ENCODE measurements at regions not wholly inside any gene's neighbourhood (a gene's known extent, or its start where the extent isn't known, plus 50 kb on each side); places are given as distances from the start of the nearest gene placed in this dataset.

- Mint-ChIP-seq H3K9me3 (no peaks in the 10 kb centered on the region), H3K4me3 (no peak overlapping the region), H3K27me3 (no peaks in the 10 kb centered on the region), H3K4me1 (ENCODE audit: low read depth) (no peaks in the 10 kb centered on the region), H3K36me3 (no peaks in the 10 kb centered on the region), H3K27ac (no peak overlapping the region)
- CTCF ChIA-PET = no interaction called here
- intact Hi-C loops (cut with micrococcal nuclease) = no loop called here
- DNase-seq = no peak
- POLR2A ChIA-PET = no interaction called here
Observed at GRCh38 chr4:11132478-11132877, 296.2 kb downstream of the HS3ST1 start.

- intact Hi-C loops (cut with micrococcal nuclease) = no loop called here
- Mint-ChIP-seq H3K9me3 (no peaks in the 10 kb centered on the region), H3K36me3 (no peaks in the 10 kb centered on the region), H3K27me3 (no peaks in the 10 kb centered on the region), H3K27ac (no peak overlapping the region), H3K4me1 (ENCODE audit: low read depth) (no peaks in the 10 kb centered on the region), H3K4me3 (no peak overlapping the region)
- ChIA-PET POLR2A (no interaction called here), CTCF (no interaction called here)
- DNase-seq = no peak
Observed at GRCh38 chr4:11131491-11131890, 297.2 kb downstream of the HS3ST1 start.

GRCh38 chr4:11130195-11130970 lies 298.3 kb downstream of the HS3ST1 start:
- Mint-ChIP-seq H3K27me3 (no peaks in the 10 kb centered on the region), H3K4me3 (no peak overlapping the region), H3K27ac (no peak overlapping the region), H3K9me3 (no peaks in the 10 kb centered on the region), H3K36me3 (no peaks in the 10 kb centered on the region), H3K4me1 (ENCODE audit: low read depth) (no peaks in the 10 kb centered on the region)
- DNase-seq = no peak
- ChIA-PET CTCF (no interaction called here), POLR2A (no interaction called here)
- intact Hi-C loops (cut with micrococcal nuclease) = no loop called here

GRCh38 chr4:11120435-11120834 lies 308.3 kb downstream of the HS3ST1 start:
- no peak for DNase-seq
- no peak overlapping the region for H3K27ac Mint-ChIP-seq
- POLR2A ChIA-PET = no interaction called here
- H3K9me3 Mint-ChIP-seq = peaks cover 10% of the 10 kb centered on the region
- no peaks in the 10 kb centered on the region for H3K4me1 Mint-ChIP-seq (ENCODE audit: low read depth)
- no peaks in the 10 kb centered on the region for H3K36me3 Mint-ChIP-seq
- H3K27me3 Mint-ChIP-seq = peaks cover 3% of the 10 kb centered on the region
- intact Hi-C loops (cut with micrococcal nuclease) = no loop called here
- CTCF ChIA-PET = no interaction called here
- no peak overlapping the region for H3K4me3 Mint-ChIP-seq

GRCh38 chr4:11119474-11119873 lies 309.2 kb downstream of the HS3ST1 start:
- no peak for DNase-seq
- ChIA-PET CTCF (no interaction called here), POLR2A (no interaction called here)

GRCh38 chr4:11118513-11118912 lies 310.2 kb downstream of the HS3ST1 start:
- ChIA-PET POLR2A (no interaction called here), CTCF (no interaction called here)
- Mint-ChIP-seq H3K9me3 (peaks cover 9% of the 10 kb centered on the region), H3K4me3 (no peak overlapping the region), H3K36me3 (no peaks in the 10 kb centered on the region), H3K27me3 (peaks cover 3% of the 10 kb centered on the region), H3K27ac (no peak overlapping the region), H3K4me1 (ENCODE audit: low read depth) (no peaks in the 10 kb centered on the region)
- intact Hi-C loops (cut with micrococcal nuclease) = loop anchor here (10.0 kb wide), 1 partner anchor 944 kb away; no protein-coding TSS in a partner anchor
- no peak for DNase-seq

More at GRCh38 chr4:11119474-11119873, 309.2 kb downstream of the HS3ST1 start:
- no peak overlapping the region for H3K4me3 Mint-ChIP-seq
- peaks cover 10% of the 10 kb centered on the region for H3K9me3 Mint-ChIP-seq
- intact Hi-C loops (cut with micrococcal nuclease) = loop anchor here (10.0 kb wide), 1 partner anchor 945 kb away; no protein-coding TSS in a partner anchor
- H3K4me1 Mint-ChIP-seq (ENCODE audit: low read depth) = no peaks in the 10 kb centered on the region
- peaks cover 3% of the 10 kb centered on the region for H3K27me3 Mint-ChIP-seq
- no peaks in the 10 kb centered on the region for H3K36me3 Mint-ChIP-seq
- H3K27ac Mint-ChIP-seq = no peak overlapping the region

GRCh38 chr4:11116940-11117339 lies 311.8 kb downstream of the HS3ST1 start:
- ChIA-PET CTCF (no interaction called here), POLR2A (no interaction called here)
- Mint-ChIP-seq H3K4me3 (no peak overlapping the region), H3K9me3 (no peaks in the 10 kb centered on the region), H3K4me1 (ENCODE audit: low read depth) (no peaks in the 10 kb centered on the region), H3K27ac (no peak overlapping the region), H3K36me3 (no peaks in the 10 kb centered on the region), H3K27me3 (peaks cover 3% of the 10 kb centered on the region)
- DNase-seq = no peak
- intact Hi-C loops (cut with micrococcal nuclease) = loop anchor here (10.0 kb wide), 1 partner anchor 942 kb away; no protein-coding TSS in a partner anchor

- ChIA-PET CTCF (no interaction called here), POLR2A (no interaction called here)
- no peak for DNase-seq
- H3K27ac Mint-ChIP-seq = no peak overlapping the region
- H3K27me3 Mint-ChIP-seq = peaks cover 3% of the 10 kb centered on the region
- intact Hi-C loops (cut with micrococcal nuclease) = loop anchor here (10.0 kb wide), 1 partner anchor 937 kb away; no protein-coding TSS in a partner anchor
- H3K36me3 Mint-ChIP-seq = no peaks in the 10 kb centered on the region
- H3K4me1 Mint-ChIP-seq (ENCODE audit: low read depth) = no peaks in the 10 kb centered on the region
- no peak overlapping the region for H3K4me3 Mint-ChIP-seq
- H3K9me3 Mint-ChIP-seq = no peaks in the 10 kb centered on the region
Observed at GRCh38 chr4:11111876-11112275, 316.8 kb downstream of the HS3ST1 start.

- Mint-ChIP-seq H3K27ac (no peak overlapping the region), H3K9me3 (no peaks in the 10 kb centered on the region), H3K4me3 (no peak overlapping the region), H3K4me1 (ENCODE audit: low read depth) (no peaks in the 10 kb centered on the region), H3K27me3 (peaks cover 3% of the 10 kb centered on the region), H3K36me3 (no peaks in the 10 kb centered on the region)
- DNase-seq = no peak
- POLR2A ChIA-PET = no interaction called here
- intact Hi-C loops (cut with micrococcal nuclease) = loop anchor here (10.0 kb wide), 1 partner anchor 937 kb away; no protein-coding TSS in a partner anchor
- CTCF ChIA-PET = no interaction called here
Observed at GRCh38 chr4:11111370-11111769, 317.3 kb downstream of the HS3ST1 start.

GRCh38 chr4:11106759-11107158 lies 321.9 kb downstream of the HS3ST1 start:
- H3K27ac Mint-ChIP-seq = no peak overlapping the region
- no peaks in the 10 kb centered on the region for H3K4me1 Mint-ChIP-seq (ENCODE audit: low read depth)

GRCh38 chr4:11106190-11106589 lies 322.5 kb downstream of the HS3ST1 start:
- Mint-ChIP-seq H3K36me3 (no peaks in the 10 kb centered on the region), H3K9me3 (no peaks in the 10 kb centered on the region), H3K4me3 (no peak overlapping the region), H3K4me1 (ENCODE audit: low read depth) (no peaks in the 10 kb centered on the region), H3K27me3 (no peaks in the 10 kb centered on the region), H3K27ac (no peak overlapping the region)
- POLR2A ChIA-PET = no interaction called here
- no peak for DNase-seq
- CTCF ChIA-PET = no interaction called here
- intact Hi-C loops (cut with micrococcal nuclease) = no loop called here

More at GRCh38 chr4:11106759-11107158, 321.9 kb downstream of the HS3ST1 start:
- H3K4me3 Mint-ChIP-seq = no peak overlapping the region
- intact Hi-C loops (cut with micrococcal nuclease) = no loop called here
- ChIA-PET CTCF (no interaction called here), POLR2A (no interaction called here)
- no peak for DNase-seq
- H3K36me3 Mint-ChIP-seq = no peaks in the 10 kb centered on the region
- no peaks in the 10 kb centered on the region for H3K9me3 Mint-ChIP-seq
- no peaks in the 10 kb centered on the region for H3K27me3 Mint-ChIP-seq

- H3K27ac Mint-ChIP-seq = no peak overlapping the region
- no peaks in the 10 kb centered on the region for H3K9me3 Mint-ChIP-seq
- POLR2A ChIA-PET = no interaction called here
- H3K4me1 Mint-ChIP-seq (ENCODE audit: low read depth) = no peaks in the 10 kb centered on the region
- CTCF ChIA-PET = no interaction called here
- no peak overlapping the region for H3K4me3 Mint-ChIP-seq
- H3K27me3 Mint-ChIP-seq = no peaks in the 10 kb centered on the region
- intact Hi-C loops (cut with micrococcal nuclease) = no loop called here
- H3K36me3 Mint-ChIP-seq = no peaks in the 10 kb centered on the region
- no peak for DNase-seq
Observed at GRCh38 chr4:11105715-11106114, 323.0 kb downstream of the HS3ST1 start.

GRCh38 chr4:11098461-11098860 lies 330.2 kb downstream of the HS3ST1 start:
- Mint-ChIP-seq H3K36me3 (no peaks in the 10 kb centered on the region), H3K27me3 (no peaks in the 10 kb centered on the region), H3K4me1 (ENCODE audit: low read depth) (no peaks in the 10 kb centered on the region), H3K4me3 (no peak overlapping the region), H3K9me3 (no peaks in the 10 kb centered on the region), H3K27ac (no peak overlapping the region)
- ChIA-PET POLR2A (no interaction called here), CTCF (no interaction called here)
- intact Hi-C loops (cut with micrococcal nuclease) = no loop called here
- DNase-seq = no peak
